OCI-LY3 (cell line): ENCODE measurements at regions not wholly inside any gene's neighbourhood (a gene's known extent, or its start where the extent isn't known, plus 50 kb on each side); places are given as distances from the start of the nearest gene placed in this dataset.

Experiments used
- CTCF ChIP-seq: fragments of 200-600, 300-600 bp; sonication (generic); IDR thresholded peaks from 2 replicates; pipeline ENCODE4 v1.5.1; 2014; ENCODE audit warnings: antibody characterized with exemption, low read length, low read depth
- EZH2phosphoT487 ChIP-seq: fragments of 200-600 bp; shearing (Covaris generic); IDR thresholded peaks from 2 replicates; pipeline ENCODE4 v1.6.1; 2018; ENCODE audit warnings: antibody characterized with exemption, mixed run types, low read depth

- no peak for TF ChIP-seq CTCF
- TF ChIP-seq EZH2phosphoT487, result no peak
These were observed 72.9 kb upstream of the SLC22A16 start for GRCh38 chr6:110549277-110549676.
